Tongue (tissue), 1 donor: ENCODE measurements at regions not wholly inside any gene's neighbourhood (a gene's known extent, or its start where the extent isn't known, plus 50 kb on each side); places are given as distances from the start of the nearest gene placed in this dataset.
"Not testable (repeated sequence)": the region's sequence is repeated elsewhere in the genome, so short reads cannot be mapped to it uniquely, and the experiment has no call there.

Experiments used
- DNase-seq: peaks from one replicate; pipeline ENCODE4 v3.0.0-alpha.2; 2015

DNA sequence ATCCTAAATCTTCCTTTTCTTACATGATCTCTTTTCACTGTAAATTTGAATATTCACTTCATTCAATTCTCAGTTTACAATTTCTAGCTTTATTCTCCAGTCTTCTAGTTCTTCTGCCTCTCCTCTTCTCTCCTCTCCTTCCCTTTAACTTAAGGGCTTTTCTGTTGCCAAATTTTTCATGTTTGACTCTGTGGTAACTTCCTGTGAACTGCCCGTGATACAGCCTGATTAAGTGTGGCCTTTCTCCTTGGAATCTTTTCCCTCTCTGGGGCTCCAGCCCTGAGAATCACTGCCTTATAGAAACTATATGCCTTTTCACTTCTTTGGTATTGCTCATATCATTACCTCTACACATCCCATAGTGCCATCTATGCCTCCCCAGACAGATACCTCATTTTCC lies 1923.8 kb upstream of the CELF4 start:
- DNase-seq: no peak

DNA sequence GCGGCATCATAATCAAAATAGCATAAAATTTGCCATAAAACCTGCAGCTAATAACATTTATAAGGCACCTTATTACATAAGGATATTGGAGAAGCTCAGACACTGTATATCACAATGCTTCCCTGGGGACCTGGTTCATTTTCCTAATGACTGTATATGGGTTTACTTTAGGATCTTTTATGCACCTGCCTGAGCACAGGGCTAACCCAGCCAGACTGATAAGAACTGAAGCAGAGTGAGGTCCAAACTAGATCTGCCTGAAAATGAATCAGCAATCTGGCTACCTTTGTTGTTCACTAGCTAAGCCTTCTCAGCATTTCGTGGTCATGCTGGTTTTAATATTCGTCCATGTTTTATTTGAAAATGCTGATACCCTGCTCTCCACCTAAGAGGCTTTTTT lies 1922.3 kb upstream of the CELF4 start:
- no peak for DNase-seq

DNA sequence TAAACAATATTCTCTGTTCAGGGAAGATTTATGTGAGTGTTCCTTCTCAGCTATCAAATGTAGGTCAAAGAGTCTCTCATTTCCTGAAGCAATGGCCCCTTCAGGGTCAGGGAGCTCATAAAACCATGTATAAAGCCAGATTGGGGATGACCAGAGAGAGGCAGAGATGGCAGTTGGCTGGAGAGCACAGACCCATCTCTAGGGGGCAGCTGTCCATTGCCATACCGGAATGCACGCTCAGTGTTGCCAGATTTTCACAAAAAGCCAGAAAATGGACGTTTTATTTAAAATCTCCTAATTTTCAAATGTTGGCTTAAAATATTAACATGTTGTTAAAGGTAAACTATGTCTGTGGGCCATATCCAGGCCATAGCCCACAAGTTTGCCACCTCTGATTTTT lies 1920.7 kb upstream of the CELF4 start:
- no peak for DNase-seq

DNA sequence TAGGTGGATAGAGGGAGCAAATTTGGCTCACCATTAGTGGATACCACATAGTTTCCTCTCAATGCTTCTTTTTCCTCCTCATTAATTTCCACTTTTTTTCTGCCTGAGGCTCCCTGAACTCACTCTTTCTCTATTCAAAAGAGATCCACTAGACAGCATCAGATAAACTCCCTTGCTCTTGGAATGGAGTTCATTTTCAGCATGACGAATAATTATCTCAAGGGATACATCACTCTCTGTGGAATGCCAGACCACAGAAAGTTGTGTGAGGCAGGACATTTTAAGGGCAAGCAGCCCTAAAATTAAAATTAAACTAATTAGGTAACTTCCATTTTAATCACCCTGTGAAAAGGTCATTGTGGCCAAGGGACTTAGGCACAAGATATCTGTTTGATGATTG lies 1920.1 kb upstream of the CELF4 start:
- DNase-seq: no peak

DNA sequence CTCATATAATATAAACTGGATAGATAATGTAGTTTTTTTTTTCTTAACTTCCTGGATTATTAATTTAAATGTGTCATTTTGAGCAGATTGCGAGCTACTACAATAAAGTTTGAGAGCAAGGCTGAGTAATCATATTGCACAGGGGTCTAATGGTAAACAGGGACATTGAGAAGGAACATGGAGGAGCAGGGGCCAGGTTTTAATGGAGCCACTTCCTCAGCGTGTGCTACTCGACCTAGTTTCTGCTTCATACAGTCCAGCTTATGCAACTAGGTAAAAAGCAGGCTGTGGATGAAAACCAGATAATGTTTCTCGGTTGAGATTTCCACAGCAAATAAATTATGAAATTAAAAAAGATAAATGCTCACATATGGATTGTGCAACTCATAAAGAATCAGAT lies 1915.7 kb upstream of the CELF4 start:
- DNase-seq: no peak

DNA sequence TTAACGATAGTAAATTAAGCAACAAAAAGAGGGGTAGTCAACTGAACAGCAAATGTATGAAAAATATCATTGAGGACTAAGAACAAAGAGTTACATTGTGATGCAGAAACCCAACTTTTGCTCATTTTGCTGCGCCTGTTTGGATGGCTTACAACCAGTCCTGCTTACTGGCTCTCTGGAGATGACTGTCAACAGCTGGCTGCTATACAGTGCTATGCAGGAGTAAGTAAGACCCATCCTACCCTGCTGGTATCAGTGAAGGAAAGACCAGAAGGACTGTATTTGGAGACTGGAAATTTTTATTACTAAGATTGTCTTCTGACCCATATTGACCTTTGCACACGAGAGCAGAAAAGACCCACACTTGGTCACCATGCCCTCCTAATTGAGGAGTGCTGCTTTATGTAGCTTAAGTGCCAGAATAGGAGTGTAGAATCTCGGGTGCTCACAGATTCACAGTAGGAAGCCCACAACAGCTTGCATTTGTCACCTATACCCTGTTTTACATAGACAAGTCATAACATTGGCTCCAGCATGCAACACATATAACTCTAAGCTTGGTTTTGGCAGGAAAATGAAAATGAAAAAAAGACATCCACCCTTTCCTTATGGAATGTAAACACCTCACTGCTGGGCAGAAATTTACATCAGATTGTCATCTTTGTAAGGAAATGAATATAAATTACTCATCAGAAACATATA lies 1915.0 kb upstream of the CELF4 start:
- peak; percentile 18 for DNase-seq

DNA sequence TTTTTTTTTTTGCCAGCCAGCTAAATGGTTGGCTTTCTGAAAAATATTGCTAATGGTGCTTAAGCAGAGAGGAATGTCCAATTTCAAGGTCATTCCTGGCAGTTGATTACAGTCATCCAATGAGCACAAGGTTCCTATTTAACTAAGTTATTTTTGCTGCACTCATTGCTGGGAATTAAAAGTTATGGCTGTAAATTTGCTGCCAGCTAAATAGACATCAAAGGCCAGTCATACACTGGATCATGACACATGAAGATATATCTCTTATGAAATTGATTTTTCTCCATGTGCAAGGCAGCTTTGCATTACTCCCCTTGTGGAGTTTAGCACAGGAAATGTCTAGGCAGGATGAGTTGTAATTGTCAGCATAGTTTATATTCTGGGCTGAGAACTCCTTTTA lies 1898.4 kb upstream of the CELF4 start:
- no peak for DNase-seq

DNA sequence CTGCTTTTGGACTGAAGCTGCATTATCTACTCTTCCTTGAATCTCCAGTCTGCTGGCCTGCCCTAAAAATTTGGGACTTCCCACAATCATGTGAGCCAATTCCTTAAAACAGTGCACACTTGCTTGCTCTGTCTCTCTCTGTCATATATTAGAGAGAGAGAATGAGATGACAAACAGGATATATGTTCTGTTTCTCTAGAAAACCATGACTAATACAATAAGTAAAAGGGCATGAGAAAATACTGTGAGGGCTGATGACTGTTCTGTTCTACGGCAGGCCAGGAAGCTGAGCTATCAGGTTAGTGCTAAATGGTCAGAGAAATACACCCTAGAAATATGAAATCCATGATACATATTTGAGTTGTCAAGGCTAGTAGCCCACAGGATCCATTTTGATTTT lies 1896.8 kb upstream of the CELF4 start:
- DNase-seq: no peak

DNA sequence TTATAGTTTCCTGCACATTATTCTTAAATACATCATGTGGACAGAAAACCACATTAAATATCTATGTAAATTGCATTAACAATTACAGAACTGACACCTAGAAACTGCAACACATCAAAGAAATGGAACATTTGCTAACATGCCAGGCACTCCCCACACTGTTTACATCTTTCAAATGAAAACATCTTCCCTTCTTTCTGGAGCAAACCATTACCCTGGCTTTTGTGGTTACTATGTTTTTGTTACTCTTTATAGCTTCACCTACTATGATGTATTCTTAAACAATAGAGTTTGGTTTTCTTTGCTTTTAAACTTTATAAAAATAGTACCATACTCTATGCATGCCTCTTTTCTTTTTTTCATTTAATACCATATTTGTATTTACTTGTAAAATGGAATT lies 1894.5 kb upstream of the CELF4 start:
- DNase-seq: no peak

DNA sequence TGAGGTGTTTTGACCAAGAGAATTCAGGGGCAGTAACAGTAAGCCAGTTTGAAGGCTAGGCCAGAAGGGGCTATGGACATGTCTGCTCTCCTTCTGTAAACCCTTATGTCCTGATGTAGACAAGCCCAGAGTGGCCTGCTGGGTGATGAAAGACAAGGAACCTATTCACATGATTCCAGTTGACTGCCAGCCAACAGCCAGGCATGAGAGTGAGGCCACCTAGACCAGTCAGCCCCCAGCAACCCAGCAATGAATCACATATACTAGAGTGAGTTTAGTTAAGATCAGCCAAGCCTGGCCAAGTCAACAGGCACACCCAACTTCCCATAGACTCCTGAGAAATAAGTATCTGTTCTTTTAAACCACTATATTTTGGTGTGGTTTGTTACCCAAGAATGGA lies 1889.7 kb upstream of the CELF4 start:
- peak; percentile 35 for DNase-seq

DNA sequence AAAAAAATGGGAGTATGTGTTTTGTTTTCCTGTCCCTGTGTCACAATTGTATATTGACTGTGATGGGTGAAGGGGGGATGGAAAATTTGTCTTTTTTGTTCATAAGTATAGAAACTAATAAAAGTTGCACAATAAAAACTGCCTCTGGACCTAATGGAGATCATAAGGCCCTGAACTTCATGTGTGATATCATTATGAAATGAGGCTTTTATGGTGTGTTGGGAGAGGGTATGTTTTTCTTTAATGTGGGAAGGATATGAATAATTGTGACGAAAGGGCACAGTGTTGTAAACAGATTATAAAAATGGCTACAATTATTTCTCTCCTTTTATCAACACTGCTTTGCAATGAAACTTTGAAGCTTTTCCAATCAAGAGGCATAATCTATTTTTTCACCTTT lies 1889.3 kb upstream of the CELF4 start:
- no peak for DNase-seq

DNA sequence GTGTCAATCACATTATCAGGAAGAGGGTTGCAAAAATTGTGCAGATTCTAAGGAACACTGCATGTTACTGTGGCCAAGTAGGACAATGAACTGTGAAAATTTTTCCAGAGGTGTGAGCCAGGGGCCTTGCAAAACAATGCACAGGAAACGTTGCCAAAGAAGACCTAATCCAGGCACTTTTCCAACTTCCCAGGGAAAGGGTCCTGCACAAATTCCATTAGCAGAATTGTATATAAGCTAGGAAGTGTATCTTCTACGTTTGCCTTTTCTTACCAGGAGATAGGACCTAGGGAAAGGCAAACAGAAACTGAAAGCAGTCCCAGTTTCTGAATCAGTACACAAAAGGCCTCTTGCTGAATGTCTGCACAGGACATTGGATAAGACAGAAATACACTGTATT lies 1888.3 kb upstream of the CELF4 start:
- peak; percentile 85 for DNase-seq

DNA sequence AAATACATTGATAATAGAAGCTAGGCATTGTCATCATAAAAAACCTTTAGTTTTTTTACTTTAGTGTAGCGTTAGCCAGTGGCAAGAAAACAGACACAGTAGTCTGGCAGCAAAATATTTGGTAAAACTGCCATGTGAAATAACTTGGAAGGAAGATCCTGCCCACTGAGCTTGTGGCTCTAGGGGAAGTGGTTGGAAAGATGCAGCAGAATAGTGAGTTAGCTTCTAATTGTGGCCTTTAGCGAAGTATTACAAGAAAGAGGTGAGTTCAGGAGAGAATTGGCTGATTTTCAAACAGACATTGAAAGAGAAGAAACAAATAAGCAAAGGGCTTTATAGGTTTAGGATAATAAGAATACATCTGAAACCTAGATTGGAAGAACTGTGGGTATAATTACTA lies 1887.8 kb upstream of the CELF4 start:
- no peak for DNase-seq

DNA sequence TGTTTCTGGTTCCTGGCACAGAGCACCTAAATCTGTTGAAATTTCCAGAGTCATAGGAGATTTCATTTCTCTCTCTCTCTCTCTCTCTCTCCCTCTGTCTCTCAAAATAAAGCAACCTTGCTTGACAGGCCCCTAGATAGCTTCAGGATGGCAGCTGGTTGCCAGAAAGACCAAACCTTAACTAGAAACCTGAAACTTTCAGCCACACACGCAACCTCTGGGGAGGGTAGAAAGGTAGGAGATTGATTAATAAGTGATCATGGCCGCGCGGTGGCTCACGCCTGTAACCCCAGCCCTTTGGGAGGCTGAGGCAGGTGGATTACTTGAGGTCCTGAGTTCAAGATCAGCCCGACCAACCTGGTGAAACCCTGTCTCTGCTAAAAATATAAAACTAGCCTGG lies 1885.4 kb upstream of the CELF4 start:
- no peak for DNase-seq

DNA sequence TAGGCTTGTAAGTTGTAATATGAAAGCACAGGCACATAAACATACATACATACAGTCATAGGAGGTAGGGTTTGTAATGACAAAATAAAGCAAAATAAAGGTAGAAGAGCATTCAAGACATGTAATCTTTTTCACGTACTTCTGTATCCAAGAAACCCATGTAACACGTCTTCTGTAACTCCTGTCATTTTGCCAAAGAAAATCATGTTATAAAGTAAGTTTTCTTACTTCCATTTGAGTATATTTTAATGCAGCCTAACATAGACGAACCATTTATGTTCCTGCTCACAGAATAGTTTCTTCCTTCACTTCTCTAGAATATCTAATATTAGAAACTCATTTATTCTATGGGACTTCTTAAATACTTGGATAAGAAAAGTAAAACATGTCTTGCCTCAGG lies 1884.0 kb upstream of the CELF4 start:
- DNase-seq: no peak

DNA sequence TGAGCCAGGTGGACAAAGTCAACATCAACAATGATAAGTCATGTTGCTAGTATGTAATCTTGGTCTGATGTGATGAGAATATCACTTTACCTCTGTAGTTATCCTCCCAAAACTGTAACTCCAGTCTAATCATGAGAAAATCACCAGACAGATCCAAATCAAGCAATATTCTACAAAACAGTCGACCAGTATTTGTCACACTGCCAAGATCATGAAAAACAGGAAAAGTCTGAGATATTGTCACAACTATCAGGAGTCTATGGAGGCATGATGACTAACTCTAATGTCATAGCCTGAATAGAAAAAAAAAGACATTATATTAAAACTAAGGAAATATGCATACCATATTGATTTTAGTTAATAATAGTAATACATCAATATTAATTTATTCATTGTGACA lies 1883.3 kb upstream of the CELF4 start:
- DNase-seq: no peak

DNA sequence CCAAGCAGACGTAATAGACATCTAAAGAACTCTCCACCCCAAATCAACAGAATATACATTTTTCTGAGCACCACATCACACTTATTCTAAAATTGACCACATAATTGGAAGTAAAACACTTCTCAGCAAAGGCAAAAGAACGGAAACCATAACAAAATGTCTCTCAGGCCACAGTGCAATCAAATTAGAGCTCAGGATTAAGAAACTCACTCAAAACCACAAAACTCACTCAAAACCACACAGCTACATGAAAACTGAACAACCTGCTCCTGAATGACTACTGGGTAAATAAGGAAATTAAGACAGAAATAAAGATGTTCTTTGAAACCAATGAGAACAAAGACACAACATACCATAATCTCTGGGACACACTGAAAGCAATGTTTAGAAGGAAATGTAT lies 1879.4 kb upstream of the CELF4 start:
- not testable (repeated sequence) for DNase-seq

DNA sequence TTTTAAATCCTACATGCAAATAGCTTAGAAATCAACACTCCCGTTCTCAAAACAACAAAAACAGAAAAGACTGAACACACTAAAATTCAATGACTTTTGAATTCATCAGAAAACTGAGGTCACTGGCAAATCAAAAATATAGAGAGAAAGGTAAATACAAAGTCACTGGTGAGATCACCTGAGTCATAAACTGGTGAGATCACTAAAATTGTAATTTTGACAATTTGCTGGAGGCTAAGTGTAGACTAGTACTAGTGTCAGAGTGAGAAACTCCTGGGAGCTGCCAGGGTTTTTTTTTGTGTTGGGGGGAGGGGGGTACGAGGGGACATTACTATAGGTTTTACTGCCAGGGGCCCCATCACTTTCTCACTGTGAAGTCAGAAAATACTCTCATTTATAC lies 1876.0 kb upstream of the CELF4 start:
- no peak for DNase-seq

DNA sequence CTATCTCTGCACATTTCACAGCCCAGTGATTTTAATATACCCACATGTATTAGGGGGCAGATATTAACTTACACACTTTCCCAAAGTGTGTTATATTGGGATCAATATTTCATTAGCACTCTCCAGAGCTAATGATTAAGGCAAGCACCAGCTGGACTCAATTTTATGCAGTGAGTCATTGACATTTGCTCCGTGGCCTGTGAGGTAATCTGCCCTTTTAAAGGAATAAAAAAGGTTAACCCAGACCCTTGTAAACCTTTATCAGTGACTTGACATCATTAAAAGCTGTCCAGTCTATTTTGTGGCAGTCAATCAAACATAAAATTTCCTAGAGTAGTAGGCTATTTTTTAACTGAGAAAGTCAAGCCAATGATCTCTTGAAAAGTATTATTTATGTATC lies 1870.4 kb upstream of the CELF4 start:
- DNase-seq: no peak

DNA sequence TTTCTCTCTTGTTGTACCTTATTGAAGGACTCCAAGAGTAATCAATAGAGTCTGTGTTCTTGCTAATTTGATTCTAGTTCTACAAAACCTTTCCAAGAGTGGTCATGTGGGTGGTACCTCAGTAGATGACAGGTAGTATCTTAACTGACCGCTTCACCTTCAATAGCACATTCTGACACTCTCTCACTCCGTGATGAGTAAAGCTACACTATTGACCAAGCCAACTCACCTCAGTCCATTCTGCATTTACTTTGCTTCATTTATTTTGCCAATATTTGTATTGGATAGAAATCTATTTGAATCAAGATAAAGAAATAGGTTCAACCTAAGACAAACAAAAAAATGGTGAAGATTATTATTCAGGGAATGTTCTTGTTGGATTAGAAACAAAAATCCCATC lies 1869.6 kb upstream of the CELF4 start:
- no peak for DNase-seq

DNA sequence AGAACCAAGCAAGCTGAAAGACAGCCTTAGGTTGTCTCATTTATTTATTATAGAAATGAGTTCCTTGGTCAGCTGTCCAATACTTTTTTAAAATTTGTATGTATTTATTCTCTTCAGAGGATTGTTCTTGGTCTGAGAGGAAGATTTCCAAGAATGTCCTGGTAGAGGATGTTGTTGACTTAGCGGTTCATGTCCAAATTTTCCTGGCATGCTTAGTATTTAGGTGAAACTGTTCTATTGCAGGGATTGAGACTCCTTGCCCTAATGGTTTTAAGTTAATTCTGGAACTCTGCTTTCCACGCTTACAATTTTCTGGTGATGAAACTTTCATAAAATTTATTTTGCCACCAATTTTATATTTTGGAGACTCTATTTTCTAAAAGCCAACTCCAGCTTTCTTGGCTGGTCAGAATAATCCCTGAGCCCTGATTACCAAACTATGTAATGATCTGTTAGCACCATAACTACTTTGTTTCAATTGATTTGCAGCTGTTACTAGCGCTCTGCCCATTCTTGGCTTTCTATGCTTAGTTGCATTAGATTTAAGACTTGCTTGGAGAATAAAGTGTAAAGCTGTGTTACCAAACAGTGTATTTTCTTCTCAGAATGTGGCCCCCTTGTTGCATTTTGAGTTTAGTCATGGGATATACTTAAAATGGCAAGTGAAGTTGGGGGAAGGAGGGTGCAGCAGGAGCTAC lies 1868.8 kb upstream of the CELF4 start:
- DNase-seq: peak; percentile 17

DNA sequence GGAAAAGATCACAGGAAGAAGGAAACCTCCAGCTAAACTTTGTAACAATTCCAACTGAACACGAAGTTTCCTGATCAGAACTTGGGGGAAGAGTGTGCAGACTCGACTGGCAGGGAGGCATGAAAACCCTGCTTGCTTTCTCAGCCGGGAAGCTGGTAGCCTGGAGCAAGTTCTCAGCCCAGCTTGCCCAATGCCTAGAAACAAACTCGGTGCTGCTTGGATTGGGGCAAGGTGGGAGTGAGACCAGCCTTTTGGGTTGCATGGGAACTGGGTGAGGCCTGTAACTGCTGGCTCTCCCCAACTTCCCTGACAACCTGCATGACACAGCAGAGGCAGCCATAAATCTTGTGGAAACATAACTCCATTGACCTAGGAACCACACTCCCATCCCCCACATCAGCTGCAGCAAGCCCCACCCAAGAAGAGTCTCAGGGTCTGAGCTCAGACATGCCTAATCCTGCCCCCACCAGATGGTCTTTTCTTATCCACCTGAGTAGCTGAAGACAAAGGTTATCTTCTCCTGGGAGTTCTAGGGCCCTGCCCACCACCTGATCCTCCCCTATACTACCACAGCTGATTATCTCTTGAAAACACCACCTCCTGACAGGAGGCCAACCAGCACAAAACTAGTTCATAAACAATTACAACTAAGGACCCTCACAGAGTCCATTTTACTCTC lies 1859.7 kb upstream of the CELF4 start:
- DNase-seq: no peak

DNA sequence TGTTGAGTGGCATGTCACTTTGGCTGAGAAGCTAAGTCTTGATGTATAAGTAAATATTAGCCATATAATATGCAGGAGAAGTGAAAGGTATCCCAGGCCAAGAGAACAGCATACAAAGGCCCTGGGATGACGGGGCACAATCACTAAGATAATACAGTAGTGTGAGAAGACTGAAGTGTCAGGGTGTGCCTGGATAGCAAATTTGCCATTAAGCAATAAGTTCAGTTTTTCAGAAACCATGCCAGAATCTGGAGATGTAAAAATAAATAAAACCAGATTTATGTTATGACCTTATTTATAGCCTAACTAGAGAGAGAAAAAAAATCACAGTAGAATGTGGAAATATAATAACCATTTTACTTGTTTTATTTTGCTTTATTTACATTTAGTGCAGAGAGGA lies 1858.7 kb upstream of the CELF4 start:
- DNase-seq: no peak

DNA sequence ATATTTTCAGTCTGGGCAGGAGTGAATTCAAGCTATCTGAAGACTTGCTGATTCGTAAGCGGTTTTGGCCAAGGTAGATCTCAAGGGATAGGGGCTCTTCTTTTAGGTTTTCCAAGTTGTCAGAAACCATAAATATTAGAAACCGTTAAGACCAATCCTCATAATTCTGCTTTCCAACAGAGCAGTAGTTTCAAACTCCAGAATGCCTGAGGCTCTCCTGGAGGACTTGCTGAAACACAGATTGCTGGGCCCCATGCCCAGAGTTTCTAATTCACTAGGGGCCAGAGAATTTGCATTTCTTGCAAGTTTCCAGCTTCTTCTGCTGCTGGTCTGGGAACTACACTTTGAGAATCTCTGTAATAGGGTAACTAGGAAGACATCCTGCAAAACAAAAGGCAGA lies 1855.7 kb upstream of the CELF4 start:
- DNase-seq: peak; percentile 57
